ENCODE measurements at regions not wholly inside any gene's neighbourhood (a gene's known extent, or its start where the extent isn't known, plus 50 kb on each side); places are given as distances from the start of the nearest gene placed in this dataset.

- TF ChIP-seq POLR2A (IDR thresholded peaks at IDR 0.05; ENCODE audit: low read length) (no peak), GATA1 (IDR thresholded peaks at IDR 0.05; ENCODE audit: low read depth, low read length) (no peak)
- peak in 1 of 2 experiments; percentile 32 for DNase-seq
Measured at GRCh38 chr6:159501558-159501957, 191.5 kb downstream of the SOD2 start.

GRCh38 chr6:159499034-159499433, 194.0 kb downstream of the SOD2 start:
- no peak for TF ChIP-seq POLR2A (IDR thresholded peaks at IDR 0.05; ENCODE audit: low read length)
- TF ChIP-seq GATA1 (IDR thresholded peaks at IDR 0.05; ENCODE audit: low read depth, low read length) = peak; percentile 60

GRCh38 chr6:159494586-159494972, 198.5 kb downstream of the SOD2 start:
- no peak for TF ChIP-seq GATA1 (IDR thresholded peaks at IDR 0.05; ENCODE audit: low read depth, low read length)
- no peak for TF ChIP-seq POLR2A (IDR thresholded peaks at IDR 0.05; ENCODE audit: low read length)
- DNase-seq = no peak

More at GRCh38 chr6:159499034-159499433, 194.0 kb downstream of the SOD2 start:
- DNase-seq = peak; percentile 86 to 92

GRCh38 chr6:159493898-159494585, 199.0 kb downstream of the SOD2 start:
- TF ChIP-seq GATA1 (IDR thresholded peaks at IDR 0.05; ENCODE audit: low read depth, low read length) (no peak), POLR2A (IDR thresholded peaks at IDR 0.05; ENCODE audit: low read length) (no peak)
- no peak for DNase-seq

GRCh38 chr6:159493231-159493897, 199.7 kb downstream of the SOD2 start:
- DNase-seq = no peak
- TF ChIP-seq POLR2A (IDR thresholded peaks at IDR 0.05; ENCODE audit: low read length) (no peak), GATA1 (IDR thresholded peaks at IDR 0.05; ENCODE audit: low read depth, low read length) (no peak)

- no peak for TF ChIP-seq GATA1 (IDR thresholded peaks at IDR 0.05; ENCODE audit: low read depth, low read length)
- no peak for TF ChIP-seq POLR2A (IDR thresholded peaks at IDR 0.05; ENCODE audit: low read length)
Measured at GRCh38 chr6:159490298-159490937, 202.6 kb downstream of the SOD2 start.

GRCh38 chr6:159487636-159488035, 205.4 kb downstream of the SOD2 start:
- TF ChIP-seq GATA1 (IDR thresholded peaks at IDR 0.05; ENCODE audit: low read depth, low read length) = no peak
- no peak for TF ChIP-seq POLR2A (IDR thresholded peaks at IDR 0.05; ENCODE audit: low read length)
- DNase-seq = no peak

More at GRCh38 chr6:159490298-159490937, 202.6 kb downstream of the SOD2 start:
- DNase-seq = no peak

- no peak for TF ChIP-seq GATA1 (IDR thresholded peaks at IDR 0.05; ENCODE audit: low read depth, low read length)
- TF ChIP-seq POLR2A (IDR thresholded peaks at IDR 0.05; ENCODE audit: low read length) = no peak
- no peak for DNase-seq
Measured at GRCh38 chr6:159483259-159483658, 209.8 kb downstream of the SOD2 start.

GRCh38 chr6:159481897-159482296, 211.1 kb downstream of the SOD2 start:
- TF ChIP-seq GATA1 (IDR thresholded peaks at IDR 0.05; ENCODE audit: low read depth, low read length) (no peak), POLR2A (IDR thresholded peaks at IDR 0.05; ENCODE audit: low read length) (no peak)
- DNase-seq = no peak

GRCh38 chr6:159480471-159480870, 212.6 kb downstream of the SOD2 start:
- DNase-seq = no peak
- no peak for TF ChIP-seq POLR2A (IDR thresholded peaks at IDR 0.05; ENCODE audit: low read length)
- TF ChIP-seq GATA1 (IDR thresholded peaks at IDR 0.05; ENCODE audit: low read depth, low read length) = no peak

GRCh38 chr6:159479146-159479545, 213.9 kb downstream of the SOD2 start:
- TF ChIP-seq POLR2A (IDR thresholded peaks at IDR 0.05; ENCODE audit: low read length) (no peak), GATA1 (IDR thresholded peaks at IDR 0.05; ENCODE audit: low read depth, low read length) (no peak)
- no peak for DNase-seq

- DNase-seq = no peak
- TF ChIP-seq GATA1 (IDR thresholded peaks at IDR 0.05; ENCODE audit: low read depth, low read length) (no peak), POLR2A (IDR thresholded peaks at IDR 0.05; ENCODE audit: low read length) (no peak)
Measured at GRCh38 chr6:159473475-159474263, 219.4 kb downstream of the SOD2 start.

- no peak for TF ChIP-seq POLR2A (IDR thresholded peaks at IDR 0.05; ENCODE audit: low read length)
- no peak for TF ChIP-seq GATA1 (IDR thresholded peaks at IDR 0.05; ENCODE audit: low read depth, low read length)
- DNase-seq = no peak
Measured at GRCh38 chr6:159470397-159470796, 222.6 kb downstream of the SOD2 start.

GRCh38 chr6:159469443-159469842, 223.6 kb downstream of the SOD2 start:
- no peak for TF ChIP-seq POLR2A (IDR thresholded peaks at IDR 0.05; ENCODE audit: low read length)
- TF ChIP-seq GATA1 (IDR thresholded peaks at IDR 0.05; ENCODE audit: low read depth, low read length) = no peak
- DNase-seq = no peak
